ENCODE measurements at regions not wholly inside any gene's neighbourhood (a gene's known extent, or its start where the extent isn't known, plus 50 kb on each side); places are given as distances from the start of the nearest gene placed in this dataset.

DNA sequence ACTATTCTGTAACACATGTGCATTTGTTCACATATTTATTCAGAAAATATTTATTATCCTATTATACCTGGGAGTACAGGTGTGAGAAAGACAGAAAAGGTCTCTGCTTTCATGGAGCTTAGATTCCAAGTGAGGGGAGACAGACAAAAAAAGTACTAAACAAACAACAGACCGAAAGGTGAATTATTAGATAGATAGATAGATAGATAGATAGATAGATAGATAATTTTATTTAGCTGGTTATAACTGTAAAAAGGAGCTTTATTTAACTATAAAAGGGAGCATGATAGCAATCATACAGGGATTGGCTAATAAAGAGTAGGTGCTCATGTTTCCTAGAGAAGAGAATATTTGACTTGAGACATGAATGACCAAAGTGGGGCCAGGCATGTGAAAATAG is 119.4 kb downstream of the TNFSF18 start:
- DNase-seq = no peak

DNA sequence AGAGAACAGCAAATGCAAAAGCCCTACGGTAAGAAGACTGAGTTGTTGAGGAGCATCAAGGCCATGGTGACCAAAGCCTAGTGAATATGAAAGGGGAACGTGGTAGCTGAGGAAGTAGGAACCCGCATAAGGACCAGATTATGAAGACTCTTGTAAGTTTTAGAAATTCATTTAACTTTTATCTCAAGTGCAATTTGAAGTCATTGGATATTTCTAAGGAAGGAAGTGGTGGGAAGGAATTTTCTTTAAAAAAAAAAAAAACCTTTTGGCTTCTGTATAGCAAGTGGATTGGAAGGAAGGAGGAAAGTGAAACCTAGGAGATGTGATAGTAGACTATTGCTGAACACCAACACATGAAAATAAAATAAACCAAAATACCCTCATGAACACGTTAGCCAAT is 119.0 kb downstream of the TNFSF18 start:
- DNase-seq = peak; percentile 56

DNA sequence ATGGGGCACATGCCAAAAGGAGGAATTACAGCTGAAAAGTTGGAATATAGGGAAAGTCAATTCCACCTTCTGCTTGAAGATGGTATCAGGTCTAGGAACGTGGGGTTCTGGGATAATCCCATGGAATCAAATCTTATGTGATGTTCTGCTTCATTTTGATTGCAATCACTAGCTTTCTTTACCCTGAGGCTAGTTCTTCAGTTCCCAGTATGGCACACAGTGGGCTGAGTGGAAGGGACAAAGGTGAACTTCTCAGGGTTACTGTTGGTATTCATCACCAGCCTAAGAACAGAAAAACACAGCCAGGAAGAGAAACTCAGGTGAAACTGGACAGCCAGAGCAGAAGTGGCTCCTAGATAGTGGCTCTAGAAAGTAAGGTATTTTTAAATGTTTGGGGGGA is 117.8 kb downstream of the TNFSF18 start:
- no peak for DNase-seq

DNA sequence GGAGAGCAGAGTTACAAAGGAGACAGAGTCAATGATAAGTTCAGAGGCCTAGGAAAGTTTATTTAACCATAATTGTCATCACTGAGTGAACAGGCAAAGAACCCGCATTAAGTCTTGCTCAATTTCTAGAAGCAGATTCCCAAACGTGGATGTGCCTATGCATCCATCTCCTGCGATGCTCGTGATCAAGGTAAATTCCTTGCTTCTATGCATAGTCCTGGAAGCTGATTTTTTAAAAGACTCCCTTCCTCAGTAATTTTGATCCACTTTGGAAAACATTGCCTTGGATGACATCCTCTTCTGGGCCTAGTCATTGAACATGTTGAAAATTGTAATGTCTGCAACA is 116.4 kb downstream of the TNFSF18 start:
- DNase-seq = no peak

- DNase-seq = peak; percentile 75
Observed at GRCh38 chr1:172935062-172935592, 115.6 kb downstream of the TNFSF18 start.

GRCh38 chr1:172936088-172936645 is 114.6 kb downstream of the TNFSF18 start:
- peak; percentile 59 for DNase-seq

GRCh38 chr1:172938681-172939080 is 112.1 kb downstream of the TNFSF18 start:
- peak; percentile 76 for DNase-seq

- DNase-seq = peak; percentile 31
Observed at GRCh38 chr1:172939475-172939874, 111.3 kb downstream of the TNFSF18 start.

DNA sequence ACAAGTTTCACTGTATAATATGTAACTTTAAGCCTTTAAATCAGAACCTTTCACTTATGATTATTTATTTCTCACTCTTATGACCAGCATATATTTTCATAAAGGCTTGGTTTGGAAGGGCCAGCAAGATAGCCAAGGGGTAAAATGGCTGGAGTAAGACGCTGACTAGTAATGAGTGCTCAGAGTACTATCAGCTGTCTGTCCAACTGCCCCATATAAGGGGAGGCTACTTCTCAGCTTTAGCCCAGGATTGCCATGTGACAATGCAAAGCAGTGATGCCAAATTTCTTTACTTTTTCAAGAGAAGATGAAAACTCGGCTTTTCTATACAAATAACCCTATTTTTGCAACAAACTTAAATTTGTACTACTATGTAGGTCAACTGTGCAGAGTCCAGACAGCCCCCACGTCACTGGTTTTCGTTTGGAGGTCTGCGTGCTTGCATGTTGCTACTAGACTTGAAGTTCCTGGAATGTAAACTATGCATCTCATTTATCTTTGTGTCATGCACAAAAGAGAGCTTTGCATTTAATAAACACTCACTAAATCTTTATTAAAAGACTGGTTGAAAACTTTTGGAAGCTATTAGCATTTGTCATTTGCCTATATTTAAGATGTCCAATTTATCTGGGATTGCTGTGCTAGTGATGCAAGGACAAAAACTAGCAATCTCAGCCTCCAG is 110.4 kb downstream of the TNFSF18 start:
- no peak for DNase-seq

GRCh38 chr1:172941471-172941870 is 109.3 kb downstream of the TNFSF18 start:
- no peak for DNase-seq

- no peak for DNase-seq
Observed at GRCh38 chr1:172941945-172942344, 108.8 kb downstream of the TNFSF18 start.

DNA sequence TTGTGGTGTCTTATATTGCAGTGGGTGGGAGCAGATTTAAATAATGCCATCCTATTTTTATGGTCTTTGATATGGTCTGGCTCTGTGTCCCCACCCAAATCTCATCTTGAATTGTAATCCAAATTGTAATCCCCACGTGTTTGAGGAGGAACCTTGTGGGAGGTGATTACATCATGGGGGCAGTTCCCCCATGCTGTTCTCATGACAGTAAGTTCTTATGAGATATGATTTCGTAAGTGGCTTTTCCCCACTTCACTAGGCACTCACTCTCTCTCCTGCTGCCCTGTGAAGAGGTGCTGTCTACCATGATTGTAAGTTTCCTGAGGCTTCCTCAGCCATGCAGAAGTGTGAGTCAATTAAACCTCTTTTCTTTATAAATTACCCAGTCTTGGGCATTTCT is 107.6 kb downstream of the TNFSF18 start:
- DNase-seq = peak; percentile 69

DNA sequence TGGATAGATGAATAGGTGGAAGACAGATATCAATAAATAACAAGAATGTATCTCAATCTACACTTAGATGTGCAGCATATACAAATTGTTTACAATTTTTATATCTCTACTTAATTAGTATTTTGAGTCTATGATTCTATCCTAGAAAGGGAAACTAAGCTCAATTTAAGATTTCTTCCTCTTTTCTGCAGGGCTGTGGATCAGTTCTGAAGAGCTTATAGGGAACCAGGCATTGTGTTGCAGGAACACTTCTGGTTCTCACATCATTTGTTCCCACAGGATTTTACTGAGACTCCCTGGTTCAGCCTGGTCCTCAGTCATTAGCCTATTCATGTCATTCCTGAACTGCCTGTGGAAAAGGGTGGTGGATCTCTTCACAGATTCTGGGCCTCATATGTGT is 105.8 kb downstream of the TNFSF18 start:
- DNase-seq = peak; percentile 78

GRCh38 chr1:172946814-172947507 is 103.8 kb downstream of the TNFSF18 start:
- peak; percentile 97 for DNase-seq

GRCh38 chr1:172948457-172948856 is 102.3 kb downstream of the TNFSF18 start:
- DNase-seq = peak; percentile 28

- no peak for DNase-seq
Observed at GRCh38 chr1:172949096-172949495, 101.6 kb downstream of the TNFSF18 start.

GRCh38 chr1:172950528-172950927 is 100.2 kb downstream of the TNFSF18 start:
- DNase-seq = no peak

- peak; percentile 71 for DNase-seq
Observed at GRCh38 chr1:172951730-172952365, 98.9 kb downstream of the TNFSF18 start.

DNA sequence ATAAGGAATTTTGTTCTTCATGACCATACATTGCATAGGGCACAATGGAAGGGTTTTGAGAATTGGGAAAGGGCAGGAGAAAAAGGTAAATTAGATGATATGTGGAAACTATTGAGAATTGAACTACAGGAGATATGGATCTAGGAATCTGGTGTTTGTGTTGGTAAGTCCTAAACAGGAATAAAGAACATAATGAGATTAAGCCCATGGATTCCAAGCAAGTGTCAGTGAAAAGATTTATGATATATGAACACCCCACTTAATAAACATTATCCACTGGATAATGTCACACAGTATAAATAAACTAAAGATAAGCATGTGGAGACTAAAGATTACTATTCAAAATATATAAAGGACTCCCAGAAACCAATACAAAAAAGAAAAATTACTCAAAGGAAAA is 98.2 kb downstream of the TNFSF18 start:
- DNase-seq = no peak

DNA sequence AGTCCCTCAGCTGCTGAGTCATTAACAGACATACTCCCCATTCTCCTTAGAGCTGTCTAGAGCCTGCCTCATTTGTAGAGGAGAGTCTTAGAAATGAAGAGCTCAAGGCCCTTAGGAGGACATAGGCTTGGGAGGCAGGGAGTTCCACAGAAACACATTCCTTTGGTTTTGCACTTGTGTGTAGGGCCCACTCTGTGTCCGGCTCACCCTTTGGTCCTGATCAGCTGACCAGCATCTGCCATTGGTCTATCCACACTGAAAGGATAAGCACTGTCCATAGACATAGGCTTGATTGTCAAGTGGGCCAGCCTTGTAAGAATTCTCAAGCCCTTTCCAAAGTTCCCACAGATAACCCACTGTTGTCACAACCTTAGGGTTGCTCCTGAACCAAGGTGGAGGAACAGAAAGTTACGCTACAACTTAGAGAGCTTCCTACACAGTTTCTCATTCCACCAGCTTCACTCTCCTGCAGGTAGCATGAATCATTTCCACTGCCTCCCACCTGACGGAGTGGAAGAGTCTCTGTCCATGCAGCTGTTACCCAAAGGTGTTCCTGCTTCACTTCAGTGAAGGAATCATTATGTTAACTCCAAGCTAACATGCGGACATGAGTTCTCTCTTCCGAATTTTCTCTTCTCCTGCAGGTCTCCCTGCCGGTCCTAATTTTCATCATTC is 96.1 kb downstream of the TNFSF18 start:
- DNase-seq = no peak

DNA sequence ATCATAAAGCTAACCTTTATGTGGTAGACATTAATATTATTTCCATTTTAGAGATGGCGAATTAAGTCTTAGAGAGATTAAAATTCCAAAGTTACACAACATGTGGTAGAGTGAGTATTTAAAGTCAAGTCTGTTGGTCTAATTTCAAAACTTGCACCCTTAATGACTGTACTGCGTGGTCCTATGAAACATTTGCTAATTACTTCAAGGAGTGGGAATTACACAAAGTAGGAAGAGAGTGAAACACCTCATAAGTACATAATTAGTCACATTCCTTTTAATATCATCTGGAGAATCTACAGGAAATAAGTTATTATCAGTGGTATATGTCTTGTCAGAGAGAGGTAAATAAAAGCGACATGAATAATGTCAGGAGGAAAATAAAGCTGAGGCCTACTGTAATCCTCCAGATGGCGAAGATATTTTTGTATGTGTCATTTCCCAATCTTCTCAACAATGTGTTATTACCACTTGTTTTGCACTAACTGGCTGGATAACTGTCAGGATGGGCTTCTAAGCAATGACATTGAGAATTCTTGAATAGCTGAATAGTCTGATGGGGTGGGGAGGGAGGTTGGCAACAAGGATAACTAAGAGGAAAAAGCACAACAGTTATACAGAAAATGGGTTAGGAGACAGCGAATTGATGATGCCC is 95.5 kb downstream of the TNFSF18 start:
- peak; percentile 23 for DNase-seq

DNA sequence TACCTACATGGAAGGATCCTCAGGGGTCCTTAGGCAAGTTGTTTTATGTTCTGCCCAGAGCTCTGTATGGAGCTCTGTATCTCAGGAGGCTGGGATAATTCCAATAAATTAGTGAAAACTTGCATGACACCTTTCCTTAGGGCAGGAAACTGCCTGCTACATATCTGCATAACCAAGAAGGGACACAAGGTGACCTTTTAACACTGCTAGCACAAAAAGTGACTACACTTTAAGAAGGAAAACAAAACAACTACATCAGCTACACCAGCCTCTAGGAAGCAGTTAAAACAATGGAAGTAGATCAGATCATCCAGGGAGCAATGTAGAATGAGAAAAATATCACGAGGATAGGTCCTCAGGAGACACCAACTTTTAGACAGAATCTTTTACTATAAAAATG is 93.9 kb downstream of the TNFSF18 start:
- DNase-seq = no peak

GRCh38 chr1:172957491-172957890 is 93.2 kb downstream of the TNFSF18 start:
- DNase-seq = no peak
